PFSK-1 (cell line): ENCODE measurements at regions not wholly inside any gene's neighbourhood (a gene's known extent, or its start where the extent isn't known, plus 50 kb on each side); places are given as distances from the start of the nearest gene placed in this dataset.

ENCODE experiments used
- POLR2AphosphoS5 ChIP-seq: IDR thresholded peaks from 2 replicates; pipeline ENCODE4 v1.6.1; 2012; ENCODE audit warnings: low read depth, mild to moderate bottlenecking, control low read depth, low read length, moderate library complexity
- REST ChIP-seq, 2 experiments: IDR thresholded peaks; 2 replicates each; pipeline versions ENCODE4 v1.6.1 to v1.8.0; 2011 to 2012; ENCODE audit warnings: low read depth in 2 of 2, low read length in 2 of 2, control low read depth in 1 of 2, inconsistent platforms in 1 of 2, mild to moderate bottlenecking in 1 of 2, moderate library complexity in 1 of 2; ENCODE audit not compliant: insufficient read depth in 1 of 2

DNA sequence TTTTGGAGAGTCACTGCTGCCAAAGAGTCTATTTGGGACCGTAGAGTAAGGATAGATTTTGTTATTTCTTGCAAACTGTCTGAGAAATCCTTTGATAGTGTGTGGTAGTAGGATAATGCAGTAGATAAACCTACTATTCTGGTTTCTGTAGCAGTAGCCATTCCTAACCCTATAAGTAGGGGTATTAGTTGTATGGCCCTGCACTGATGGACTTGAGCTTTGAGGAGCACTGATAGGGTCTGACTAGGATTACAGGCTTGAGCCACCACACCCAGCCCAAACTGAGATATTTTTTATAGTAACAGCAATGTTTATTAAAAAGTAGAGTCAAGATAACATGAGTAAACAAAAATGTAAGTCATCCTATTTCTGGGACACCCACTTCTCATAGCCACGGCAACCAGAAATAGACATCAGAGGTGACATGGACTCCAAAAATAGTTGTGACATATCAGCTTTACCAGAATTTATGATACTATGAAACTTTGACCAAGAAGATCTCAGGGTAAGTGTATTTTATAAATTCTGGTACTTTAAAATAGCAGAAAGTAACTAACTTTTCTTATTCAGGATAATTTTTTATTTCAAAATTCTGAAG, 479.1 kb downstream of the SUCLA2 start:
- no peak for TF ChIP-seq REST (IDR thresholded peaks at IDR 0.05; ENCODE audit: insufficient read depth in 1 of 2, low read depth in 2 of 2, low read length in 2 of 2)
- no peak for TF ChIP-seq POLR2AphosphoS5
